Mucosa of rectum (tissue), 2 donors: ENCODE measurements at regions not wholly inside any gene's neighbourhood (a gene's known extent, or its start where the extent isn't known, plus 50 kb on each side); places are given as distances from the start of the nearest gene placed in this dataset.

Experiments used
- H3K27ac ChIP-seq, 2 donors: one replicate each; pipeline ENCODE4 v1.7.0; 2013; ENCODE audit warnings: inconsistent platforms in 2 of 2, low read depth in 2 of 2, low read length in 2 of 2
- H3K27me3 ChIP-seq, 2 donors: one replicate each; pipeline ENCODE4 v1.7.0; 2013; ENCODE audit warnings: low read length in 2 of 2; ENCODE audit not compliant: control insufficient read depth in 2 of 2, insufficient read depth in 2 of 2
- H3K36me3 ChIP-seq, 2 donors: one replicate each; pipeline ENCODE4 v1.7.0; 2013; ENCODE audit warnings: low read length in 2 of 2; ENCODE audit not compliant: control insufficient read depth in 2 of 2, insufficient read depth in 2 of 2
- H3K4me1 ChIP-seq, 2 donors: one replicate each; pipeline ENCODE4 v1.7.0; 2013; ENCODE audit warnings: low read length in 2 of 2, mild to moderate bottlenecking in 1 of 2; ENCODE audit not compliant: control insufficient read depth in 2 of 2, insufficient read depth in 2 of 2
- H3K4me3 ChIP-seq, 2 donors: one replicate each; pipeline ENCODE4 v1.7.0; 2013; ENCODE audit warnings: low read length in 2 of 2
- H3K9ac ChIP-seq, 2 donors: one replicate each; pipeline ENCODE4 v1.7.0; 2013; ENCODE audit warnings: low read length in 2 of 2, low read depth in 1 of 2, mild to moderate bottlenecking in 1 of 2
- H3K9me3 ChIP-seq, 2 donors: one replicate each; pipeline ENCODE4 v1.7.0; 2013; ENCODE audit warnings: low read length in 2 of 2; ENCODE audit not compliant: control insufficient read depth in 2 of 2
- donor health status: healthy.
- donor health status: Normal muscosa, but diverticular disease.

DNA sequence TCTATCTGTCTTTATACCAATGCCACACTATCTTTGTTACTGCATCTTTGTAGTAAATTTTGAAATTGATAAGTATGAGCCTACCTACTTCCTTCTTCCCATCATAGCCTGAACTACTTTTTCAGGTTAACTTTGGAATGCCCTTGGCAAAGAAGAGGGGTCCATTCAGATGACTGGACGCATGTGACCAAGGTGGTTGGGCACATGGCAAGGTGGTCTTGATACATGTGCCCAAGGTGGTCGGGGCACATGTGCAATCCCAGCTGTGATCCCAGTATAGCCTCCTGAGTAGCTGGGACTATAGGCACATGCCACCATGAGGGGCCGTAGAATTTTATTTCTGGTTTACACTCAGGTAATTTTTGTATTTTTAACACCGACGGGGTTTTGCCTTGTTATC lies 330.2 kb downstream of the GABRB3 start:
- Histone ChIP-seq H3K4me3 (no peak overlapping the region), H3K36me3 (no peaks in the 10 kb centered on the region), H3K9ac (no peak overlapping the region), H3K4me1 (no peaks in the 10 kb centered on the region), H3K27ac (no peak overlapping the region), H3K27me3 (no peaks in the 10 kb centered on the region), H3K9me3 (peaks cover 1 to 8% of the 10 kb centered on the region in 2 donors)

- no peak overlapping the region for H3K9ac ChIP-seq
- H3K4me3 ChIP-seq: no peak overlapping the region
- no peaks in the 10 kb centered on the region for H3K36me3 ChIP-seq
- H3K27ac ChIP-seq: no peak overlapping the region
- peaks cover 2 to 10% of the 10 kb centered on the region in 2 donors for H3K9me3 ChIP-seq
- no peaks in the 10 kb centered on the region for H3K27me3 ChIP-seq
- H3K4me1 ChIP-seq: no peaks in the 10 kb centered on the region
Measured at GRCh38 chr15:26439681-26440080, 333.2 kb downstream of the GABRB3 start.

DNA sequence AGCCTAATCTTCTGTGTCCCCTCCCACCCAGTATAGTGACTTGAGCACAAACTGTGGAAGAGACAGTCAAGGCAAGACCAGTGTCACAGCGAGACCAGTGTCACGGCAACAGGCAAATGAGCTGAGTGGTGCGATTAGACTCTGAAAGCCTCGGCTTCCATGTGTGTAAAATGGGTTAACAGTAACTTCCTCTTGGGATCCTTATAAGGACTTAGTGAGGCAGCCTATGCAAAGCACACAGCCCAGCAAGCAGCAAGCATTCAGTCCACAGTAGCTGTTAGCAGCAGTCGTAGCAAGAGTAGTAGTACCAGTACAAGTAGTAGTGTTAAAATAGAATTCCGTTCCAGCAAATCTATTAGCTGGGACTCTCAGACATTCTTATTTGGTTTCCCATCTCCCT lies 334.1 kb downstream of the GABRB3 start:
- Histone ChIP-seq H3K4me1 (no peaks in the 10 kb centered on the region), H3K27me3 (no peaks in the 10 kb centered on the region), H3K36me3 (no peaks in the 10 kb centered on the region), H3K4me3 (no peak overlapping the region), H3K9ac (no peak overlapping the region), H3K9me3 (peaks cover 2 to 7% of the 10 kb centered on the region in 2 donors), H3K27ac (no peak overlapping the region)

- Histone ChIP-seq H3K4me3 (no peak overlapping the region), H3K9me3 (peaks cover 2 to 3% of the 10 kb centered on the region in 2 donors), H3K27ac (no peak overlapping the region), H3K36me3 (no peaks in the 10 kb centered on the region), H3K4me1 (no peaks in the 10 kb centered on the region), H3K27me3 (no peaks in the 10 kb centered on the region), H3K9ac (no peak overlapping the region)
Measured at GRCh38 chr15:26438316-26438715, 334.6 kb downstream of the GABRB3 start.

- Histone ChIP-seq H3K27me3 (no peaks in the 10 kb centered on the region), H3K27ac (no peak overlapping the region), H3K9me3 (peaks cover 5% of the 10 kb centered on the region in 2 donors), H3K4me1 (no peaks in the 10 kb centered on the region), H3K36me3 (no peaks in the 10 kb centered on the region), H3K4me3 (no peak overlapping the region), H3K9ac (no peak overlapping the region)
Measured at GRCh38 chr15:26433818-26434217, 339.0 kb downstream of the GABRB3 start.

- Histone ChIP-seq H3K9ac (no peak overlapping the region), H3K4me1 (no peaks in the 10 kb centered on the region), H3K9me3 (peaks cover 5% of the 10 kb centered on the region in 2 donors), H3K27ac (no peak overlapping the region), H3K36me3 (no peaks in the 10 kb centered on the region), H3K4me3 (no peak overlapping the region), H3K27me3 (no peaks in the 10 kb centered on the region)
Measured at GRCh38 chr15:26433060-26433459, 339.8 kb downstream of the GABRB3 start.

DNA sequence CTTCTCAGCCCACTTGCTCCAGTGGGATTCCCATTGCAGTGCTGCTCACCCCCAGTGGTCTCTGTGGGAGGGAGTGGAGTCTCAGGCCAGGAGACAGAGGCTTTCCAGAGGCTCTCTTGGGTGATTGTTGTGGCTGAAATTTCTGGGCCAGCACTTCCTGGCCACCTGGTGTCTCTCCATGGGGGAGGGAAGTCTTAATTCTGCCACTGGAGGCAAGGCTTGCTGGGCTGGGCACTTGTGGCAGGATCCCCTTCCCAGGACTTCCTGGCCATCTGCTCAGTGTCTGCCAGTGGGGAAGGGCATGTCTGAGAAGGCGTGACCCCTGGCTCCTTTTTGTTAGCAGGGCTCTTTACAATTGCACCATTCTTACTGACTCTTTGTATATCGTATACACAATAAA lies 351.8 kb downstream of the GABRB3 start:
- no peaks in the 10 kb centered on the region for H3K4me1 ChIP-seq
- H3K4me3 ChIP-seq: no peak overlapping the region
- H3K9ac ChIP-seq: no peak overlapping the region
- peaks cover 0 to 6% of the 10 kb centered on the region in 2 donors for H3K9me3 ChIP-seq
- no peaks in the 10 kb centered on the region for H3K36me3 ChIP-seq
- no peaks in the 10 kb centered on the region for H3K27me3 ChIP-seq
- no peak overlapping the region for H3K27ac ChIP-seq

- H3K4me3 ChIP-seq: no peak overlapping the region
Measured at GRCh38 chr15:26395624-26396023, 377.2 kb downstream of the GABRB3 start.

GRCh38 chr15:26394801-26395200 lies 378.1 kb downstream of the GABRB3 start:
- Histone ChIP-seq H3K27ac (no peak overlapping the region), H3K9me3 (peaks cover 0 to 2% of the 10 kb centered on the region in 2 donors), H3K36me3 (no peaks in the 10 kb centered on the region), H3K9ac (no peak overlapping the region), H3K27me3 (no peaks in the 10 kb centered on the region), H3K4me1 (no peaks in the 10 kb centered on the region), H3K4me3 (no peak overlapping the region)

More at GRCh38 chr15:26395624-26396023, 377.2 kb downstream of the GABRB3 start:
- no peak overlapping the region for H3K9ac ChIP-seq
- H3K36me3 ChIP-seq: no peaks in the 10 kb centered on the region
- H3K4me1 ChIP-seq: no peaks in the 10 kb centered on the region
- no peaks in the 10 kb centered on the region for H3K27me3 ChIP-seq
- H3K9me3 ChIP-seq: peaks cover 0 to 2% of the 10 kb centered on the region in 2 donors
- H3K27ac ChIP-seq: no peak overlapping the region

- no peak overlapping the region for H3K27ac ChIP-seq
- H3K27me3 ChIP-seq: no peaks in the 10 kb centered on the region
- H3K9me3 ChIP-seq: peaks cover 4 to 7% of the 10 kb centered on the region in 2 donors
- H3K4me3 ChIP-seq: no peak overlapping the region
- H3K9ac ChIP-seq: no peak overlapping the region
- no peaks in the 10 kb centered on the region for H3K36me3 ChIP-seq
- no peaks in the 10 kb centered on the region for H3K4me1 ChIP-seq
Measured at GRCh38 chr15:26392956-26393355, 379.9 kb downstream of the GABRB3 start.
